ENCODE measurements at regions not wholly inside any gene's neighbourhood (a gene's known extent, or its start where the extent isn't known, plus 50 kb on each side); places are given as distances from the start of the nearest gene placed in this dataset.

- Histone ChIP-seq H3K27me3 (ENCODE audit: insufficient read depth, low read depth, low read length) (no peaks in the 10 kb centered on the region), H3K4me2 (ENCODE audit: low read length) (no peak overlapping the region), H3K79me2 (replicated peaks; ENCODE audit: insufficient read depth, low read length) (no peaks in the 10 kb centered on the region), H3K4me3 (ENCODE audit: low read length) (no peak overlapping the region), H3K27ac (ENCODE audit: low read length) (no peak overlapping the region), H3K9me2 (ENCODE audit: insufficient read depth, low read length) (no peaks in the 10 kb centered on the region), H3K36me3 (ENCODE audit: insufficient read depth, low read length) (no peaks in the 10 kb centered on the region), H4K20me1 (ENCODE audit: insufficient read depth) (no peaks in the 10 kb centered on the region), H2AFZ (ENCODE audit: low read depth, low read length) (no peak overlapping the region), H3K9ac (ENCODE audit: low read length) (no peak overlapping the region), H3K9me3 (ENCODE audit: low read length) (no peaks in the 10 kb centered on the region), H3F3A (ENCODE audit: insufficient read depth, low read length, poor library complexity, severe bottlenecking) (no peaks in the 10 kb centered on the region)
- TF ChIP-seq CTCF (IDR thresholded peaks at IDR 0.05; ENCODE audit: poor library complexity, severe bottlenecking) (no peak), SMC3 (conservative IDR thresholded peaks at IDR 0.05; ENCODE audit: poor library complexity) (no peak), TAF1 (IDR thresholded peaks at IDR 0.05; ENCODE audit: low read depth) (no peak), POLR2AphosphoS5 (IDR thresholded peaks at IDR 0.05) (no peak), EZH2 (IDR thresholded peaks at IDR 0.05; ENCODE audit: borderline replicate concordance, insufficient read depth, low read length, poor library complexity, severe bottlenecking) (no peak), RAD21 (conservative IDR thresholded peaks at IDR 0.05) (no peak), REST (IDR thresholded peaks at IDR 0.05; ENCODE audit: borderline replicate concordance) (no peak), MXI1 (conservative IDR thresholded peaks at IDR 0.05; ENCODE audit: poor library complexity, severe bottlenecking) (no peak), EP300 (conservative IDR thresholded peaks at IDR 0.05; ENCODE audit: poor library complexity, severe bottlenecking) (no peak)
Measured at GRCh38 chr12:118685983-118686607, 295.2 kb upstream of the SRRM4 start.

GRCh38 chr12:118689793-118690192 lies 291.5 kb upstream of the SRRM4 start:
- H3K9me2 ChIP-seq (ENCODE audit: insufficient read depth, low read length): no peaks in the 10 kb centered on the region
- no peaks in the 10 kb centered on the region for H3K27me3 ChIP-seq (ENCODE audit: insufficient read depth, low read depth, low read length)
- H4K20me1 ChIP-seq (ENCODE audit: insufficient read depth): no peaks in the 10 kb centered on the region
- H3K79me2 ChIP-seq (replicated peaks; ENCODE audit: insufficient read depth, low read length): no peaks in the 10 kb centered on the region
- H3K9me3 ChIP-seq (ENCODE audit: low read length): no peaks in the 10 kb centered on the region
- no peak overlapping the region for H3K27ac ChIP-seq (ENCODE audit: low read length)
- H3K9ac ChIP-seq (ENCODE audit: low read length): no peak overlapping the region
- H3K4me3 ChIP-seq (ENCODE audit: low read length): no peak overlapping the region
- H3K36me3 ChIP-seq (ENCODE audit: insufficient read depth, low read length): no peaks in the 10 kb centered on the region
- TF ChIP-seq EP300 (conservative IDR thresholded peaks at IDR 0.05; ENCODE audit: poor library complexity, severe bottlenecking) (no peak), POLR2AphosphoS5 (IDR thresholded peaks at IDR 0.05) (no peak), CTCF (IDR thresholded peaks at IDR 0.05; ENCODE audit: poor library complexity, severe bottlenecking) (no peak), RAD21 (conservative IDR thresholded peaks at IDR 0.05) (no peak), EZH2 (IDR thresholded peaks at IDR 0.05; ENCODE audit: borderline replicate concordance, insufficient read depth, low read length, poor library complexity, severe bottlenecking) (no peak), REST (IDR thresholded peaks at IDR 0.05; ENCODE audit: borderline replicate concordance) (no peak), TAF1 (IDR thresholded peaks at IDR 0.05; ENCODE audit: low read depth) (no peak), SMC3 (conservative IDR thresholded peaks at IDR 0.05; ENCODE audit: poor library complexity) (no peak), MXI1 (conservative IDR thresholded peaks at IDR 0.05; ENCODE audit: poor library complexity, severe bottlenecking) (no peak)
- H3F3A ChIP-seq (ENCODE audit: insufficient read depth, low read length, poor library complexity, severe bottlenecking): no peaks in the 10 kb centered on the region
- no peak overlapping the region for H3K4me2 ChIP-seq (ENCODE audit: low read length)
- H2AFZ ChIP-seq (ENCODE audit: low read depth, low read length): no peak overlapping the region
